ENCODE measurements at regions not wholly inside any gene's neighbourhood (a gene's known extent, or its start where the extent isn't known, plus 50 kb on each side); places are given as distances from the start of the nearest gene placed in this dataset.

- DNase-seq (ENCODE audit: extremely low read depth in 1 of 11, low read depth in 9 of 11, low spot score in 4 of 11): no peak
Measured at GRCh38 chr4:126737899-126738526, 894.7 kb upstream of the INTU start.

DNA sequence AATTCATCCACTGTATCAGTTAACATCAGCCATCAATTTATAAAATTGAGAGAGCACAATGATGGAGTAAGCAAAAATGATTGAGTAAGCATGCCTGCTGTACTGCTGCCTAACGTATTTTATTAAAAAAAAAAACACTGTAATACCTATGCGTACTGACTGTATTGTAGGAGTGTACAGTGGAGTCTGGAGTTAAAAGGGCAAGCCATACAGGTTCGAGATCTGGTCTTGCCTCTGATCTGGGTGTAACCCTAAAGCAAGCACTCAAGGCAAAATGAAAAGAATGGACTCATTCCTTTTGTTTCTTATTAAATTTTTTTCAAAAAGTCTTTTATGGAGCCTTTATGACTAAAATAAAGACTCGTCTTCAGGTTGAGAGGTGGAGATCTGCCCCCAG lies 894.2 kb upstream of the INTU start:
- no peak for DNase-seq (ENCODE audit: extremely low read depth in 1 of 11, low read depth in 9 of 11, low spot score in 4 of 11)

DNA sequence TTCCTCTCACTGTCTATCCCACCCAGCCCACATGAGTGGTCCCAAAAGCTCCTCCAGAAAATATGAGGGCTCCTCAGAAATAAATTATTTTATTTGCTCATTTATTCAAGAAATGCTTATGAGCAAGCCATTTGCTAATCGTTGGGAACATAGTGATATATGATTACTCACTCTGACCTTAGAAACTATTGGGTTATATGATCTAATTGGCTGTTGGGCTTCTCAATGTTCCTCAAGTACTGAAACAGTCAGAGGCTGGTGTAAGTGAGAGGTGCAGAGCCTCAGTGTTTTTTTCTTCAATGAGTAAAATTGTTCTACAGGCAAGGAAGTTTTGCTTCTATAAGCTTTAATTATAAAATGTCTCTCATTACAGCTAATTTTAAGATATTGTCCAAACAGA lies 893.8 kb upstream of the INTU start:
- DNase-seq (ENCODE audit: extremely low read depth in 1 of 11, low read depth in 9 of 11, low spot score in 4 of 11): no peak

GRCh38 chr4:126740687-126741086 lies 892.1 kb upstream of the INTU start:
- no peak for DNase-seq (ENCODE audit: extremely low read depth in 1 of 11, low read depth in 9 of 11, low spot score in 4 of 11)

DNA sequence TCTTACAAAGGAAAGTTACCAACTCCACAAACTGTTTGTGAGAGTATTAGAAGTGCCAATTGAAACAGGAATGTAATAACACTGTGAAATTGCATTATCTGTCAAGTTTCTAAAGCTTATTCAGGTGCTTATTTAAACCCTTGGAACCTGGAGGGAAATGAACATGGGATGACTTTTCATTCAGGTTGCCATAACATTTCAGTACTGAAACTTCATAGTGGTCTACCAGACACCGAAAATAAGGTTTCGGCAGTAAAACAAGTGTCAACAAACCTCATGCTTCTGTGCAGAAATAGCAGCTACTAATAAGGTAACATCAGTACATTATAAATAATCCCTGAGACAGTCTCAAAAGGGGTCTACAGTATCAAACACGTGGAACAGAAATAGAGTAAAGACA lies 890.7 kb upstream of the INTU start:
- no peak for DNase-seq (ENCODE audit: extremely low read depth in 1 of 11, low read depth in 9 of 11, low spot score in 4 of 11)

DNA sequence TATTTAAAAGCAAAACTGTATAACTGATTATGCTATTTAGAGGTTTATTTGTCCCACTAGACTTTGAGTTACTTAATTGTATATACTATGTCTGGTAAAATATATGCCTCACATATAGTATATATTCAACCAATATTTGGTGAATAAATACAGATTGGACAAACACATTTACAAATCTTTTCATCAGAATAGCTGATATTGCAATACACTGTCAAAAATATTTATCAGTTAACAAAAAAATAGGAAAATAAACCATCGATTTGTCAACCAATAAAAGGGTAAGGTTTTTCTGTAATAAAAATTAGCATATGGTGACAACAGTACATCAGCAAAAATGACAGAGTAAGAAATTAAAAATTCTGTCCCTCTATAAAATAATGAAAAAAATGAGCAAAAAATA lies 889.9 kb upstream of the INTU start:
- no peak for DNase-seq (ENCODE audit: extremely low read depth in 1 of 11, low read depth in 9 of 11, low spot score in 4 of 11)

GRCh38 chr4:126748736-126749135 lies 884.0 kb upstream of the INTU start:
- DNase-seq (ENCODE audit: extremely low read depth in 1 of 11, low read depth in 9 of 11, low spot score in 4 of 11): no peak

- no peak for DNase-seq (ENCODE audit: extremely low read depth in 1 of 11, low read depth in 9 of 11, low spot score in 4 of 11)
Measured at GRCh38 chr4:126750723-126751122, 882.0 kb upstream of the INTU start.

GRCh38 chr4:126752126-126752525 lies 880.6 kb upstream of the INTU start:
- DNase-seq (ENCODE audit: extremely low read depth in 1 of 11, low read depth in 9 of 11, low spot score in 4 of 11): no peak

GRCh38 chr4:126752702-126753101 lies 880.1 kb upstream of the INTU start:
- no peak for DNase-seq (ENCODE audit: extremely low read depth in 1 of 11, low read depth in 9 of 11, low spot score in 4 of 11)

DNA sequence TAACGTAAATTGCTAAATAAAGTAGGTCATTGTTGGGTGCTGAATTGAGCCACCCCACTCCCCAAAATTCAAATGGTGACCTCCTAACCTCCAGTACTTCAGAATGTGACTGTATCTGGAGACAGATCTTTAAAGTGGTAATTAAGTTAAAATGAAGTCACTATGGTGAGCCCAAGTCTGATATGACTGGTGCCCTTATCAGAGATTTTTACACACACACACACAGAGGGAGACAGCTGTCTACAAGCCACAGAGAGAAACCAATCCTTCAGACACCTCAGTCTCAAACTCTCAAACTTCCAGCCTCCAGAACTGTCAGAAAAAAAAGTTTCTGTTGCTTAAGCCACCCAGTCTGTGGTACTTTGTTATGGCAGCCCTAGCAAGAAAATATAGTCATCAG lies 879.2 kb upstream of the INTU start:
- no peak for DNase-seq (ENCODE audit: extremely low read depth in 1 of 11, low read depth in 9 of 11, low spot score in 4 of 11)

GRCh38 chr4:126755506-126755905 lies 877.3 kb upstream of the INTU start:
- DNase-seq (ENCODE audit: extremely low read depth in 1 of 11, low read depth in 9 of 11, low spot score in 4 of 11): no peak

DNA sequence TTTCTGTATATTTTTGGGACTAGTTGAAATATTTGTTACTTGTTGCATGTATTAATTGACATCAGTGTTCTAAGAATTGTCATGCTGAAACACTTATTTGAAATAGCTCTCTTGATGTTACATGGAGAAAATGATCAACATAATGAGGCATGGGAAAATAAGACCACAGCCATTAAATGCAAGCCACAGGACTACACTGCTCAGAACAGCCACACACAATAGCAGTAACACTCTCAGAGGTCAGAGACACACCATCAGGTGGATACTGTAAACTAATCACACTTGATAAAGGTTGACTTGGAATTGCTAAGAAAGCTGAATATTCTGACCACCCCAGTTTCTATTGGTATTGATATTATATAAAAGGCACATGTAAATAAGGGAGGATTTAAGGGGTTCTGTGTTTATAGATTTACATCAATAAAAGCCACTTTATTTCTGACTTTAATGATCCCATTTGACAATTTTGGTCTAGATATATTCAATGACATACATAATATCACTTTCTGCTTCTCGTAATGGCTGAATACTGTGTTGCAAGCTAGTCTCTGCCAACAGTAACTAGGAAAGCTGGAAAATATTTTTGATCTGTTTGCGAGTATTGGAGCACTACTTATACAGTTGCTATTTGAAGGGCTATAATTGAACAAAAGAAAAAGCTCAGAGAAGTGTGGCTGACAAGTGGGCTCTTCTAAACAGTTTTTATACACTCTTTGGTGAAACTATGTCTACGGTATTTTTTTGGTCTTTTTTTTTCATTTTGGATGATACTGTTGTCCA lies 876.5 kb upstream of the INTU start:
- DNase-seq (ENCODE audit: extremely low read depth in 1 of 11, low read depth in 9 of 11, low spot score in 4 of 11): no peak

DNA sequence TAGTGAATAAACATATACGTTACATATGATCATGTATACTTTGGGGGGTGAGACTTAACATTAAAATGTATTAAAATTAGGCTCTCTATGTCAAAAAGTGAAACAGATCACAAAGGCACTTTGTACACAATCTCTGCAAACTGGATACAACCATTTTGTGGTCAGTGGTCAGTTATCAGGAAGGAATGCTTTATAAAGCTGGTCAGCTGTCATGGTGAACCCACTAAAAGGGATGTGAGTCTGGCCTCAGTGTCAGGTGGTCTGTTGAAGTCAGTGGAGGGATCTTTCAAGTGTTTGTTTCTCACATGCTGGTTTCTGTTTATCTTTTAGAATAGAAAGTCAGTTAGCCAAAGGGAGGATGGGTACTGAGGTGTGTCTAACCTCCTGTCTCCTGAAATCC lies 875.5 kb upstream of the INTU start:
- DNase-seq (ENCODE audit: extremely low read depth in 1 of 11, low read depth in 9 of 11, low spot score in 4 of 11): no peak

- DNase-seq (ENCODE audit: extremely low read depth in 1 of 11, low read depth in 9 of 11, low spot score in 4 of 11): no peak
Measured at GRCh38 chr4:126758493-126758892, 874.3 kb upstream of the INTU start.

- no peak for DNase-seq (ENCODE audit: extremely low read depth in 1 of 11, low read depth in 9 of 11, low spot score in 4 of 11)
Measured at GRCh38 chr4:126761947-126762662, 870.7 kb upstream of the INTU start.

GRCh38 chr4:126762663-126763247 lies 870.0 kb upstream of the INTU start:
- DNase-seq (ENCODE audit: extremely low read depth in 1 of 11, low read depth in 9 of 11, low spot score in 4 of 11): no peak

DNA sequence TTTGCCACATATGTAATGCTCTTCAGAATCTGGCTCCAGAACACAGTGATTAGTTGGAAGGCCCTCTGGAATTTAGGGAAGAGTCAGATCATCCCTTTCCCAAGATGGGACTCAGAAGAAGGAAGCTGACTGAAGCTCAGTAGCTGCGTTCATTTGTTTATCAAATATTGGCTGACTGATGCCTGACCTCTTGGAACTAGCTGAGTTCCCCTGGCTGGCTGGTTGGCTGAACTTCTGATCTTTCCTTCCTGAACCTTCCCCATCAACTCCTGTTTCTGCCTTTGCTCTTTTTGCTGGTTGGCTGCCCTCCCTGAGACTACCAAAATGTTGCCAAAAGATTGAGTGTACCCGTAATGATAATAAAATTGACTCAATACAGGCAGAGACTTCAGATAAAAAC lies 866.5 kb upstream of the INTU start:
- DNase-seq (ENCODE audit: extremely low read depth in 1 of 11, low read depth in 9 of 11, low spot score in 4 of 11): peak in 1 of 11 donors; percentile 1

DNA sequence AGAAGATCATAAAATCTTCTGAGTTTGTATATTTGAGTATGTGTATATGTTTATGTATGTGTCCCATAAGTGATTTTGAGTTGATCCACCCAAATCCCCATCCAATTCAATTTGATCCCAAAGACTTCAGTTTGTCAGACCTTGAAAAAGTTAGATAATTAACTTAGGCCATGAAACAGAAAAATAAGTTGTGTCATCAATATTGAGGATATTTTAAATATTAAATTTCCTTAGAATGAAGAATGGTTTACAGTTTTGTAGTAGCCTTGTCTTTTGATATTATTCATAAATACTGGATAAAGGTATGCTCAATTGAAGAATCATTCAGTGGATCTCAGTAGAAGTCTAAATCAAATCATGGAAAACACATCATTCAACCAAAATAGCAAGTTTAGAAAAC lies 864.4 kb upstream of the INTU start:
- DNase-seq (ENCODE audit: extremely low read depth in 1 of 11, low read depth in 9 of 11, low spot score in 4 of 11): no peak

Data from renal cortex interstitium (tissue), 11 donors.